Parathyroid adenoma (tissue), 2 donors: ENCODE measurements at regions not wholly inside any gene's neighbourhood (a gene's known extent, or its start where the extent isn't known, plus 50 kb on each side); places are given as distances from the start of the nearest gene placed in this dataset.

ENCODE experiments used
- H2AFZ ChIP-seq: fragments of 300-600 bp; sonication (generic); one replicate; pipeline ENCODE4 v1.7.0; 2017; ENCODE audit warnings: antibody characterized with exemption, mild to moderate bottlenecking
- H3K27ac ChIP-seq: fragments of 300-600 bp; sonication (generic); one replicate; pipeline ENCODE4 v1.7.0; 2017
- H3K27me3 ChIP-seq: fragments of 300-600 bp; sonication (generic); one replicate; pipeline ENCODE4 v1.7.0; 2017; ENCODE audit warnings: low read length; ENCODE audit not compliant: control insufficient read depth, insufficient read depth
- H3K36me3 ChIP-seq: fragments of 300-600 bp; sonication (generic); one replicate; pipeline ENCODE4 v1.7.0; 2017; ENCODE audit warnings: low read length; ENCODE audit not compliant: control insufficient read depth, insufficient read depth
- H3K4me1 ChIP-seq: fragments of 300-600 bp; sonication (generic); one replicate; pipeline ENCODE4 v1.7.0; 2017; ENCODE audit warnings: control low read depth
- H3K4me2 ChIP-seq: fragments of 300-600 bp; sonication (generic); one replicate; pipeline ENCODE4 v1.7.0; 2017; ENCODE audit warnings: low read length
- H3K4me3 ChIP-seq: fragments of 300-600 bp; sonication (generic); one replicate; pipeline ENCODE4 v1.7.0; 2017; ENCODE audit warnings: low read depth, low read length
- H3K79me2 ChIP-seq: fragments of 300-600 bp; sonication (generic); one replicate; pipeline ENCODE4 v1.7.0; 2017; ENCODE audit warnings: control low read depth
- H3K9ac ChIP-seq: fragments of 300-600 bp; sonication (generic); one replicate; pipeline ENCODE4 v1.7.0; 2017; ENCODE audit warnings: mild to moderate bottlenecking
- H3K9me3 ChIP-seq: fragments of 300-600 bp; sonication (generic); one replicate; pipeline ENCODE4 v1.7.0; 2017; ENCODE audit warnings: low read length; ENCODE audit not compliant: control insufficient read depth
- CTCF ChIP-seq: fragments of 300-600 bp; sonication (generic); IDR thresholded peaks from one replicate; pipeline ENCODE4 v1.7.0; 2017; ENCODE audit warnings: antibody characterized with exemption, mild to moderate bottlenecking
- donor health status: primary hyperparathyroidism.

DNA sequence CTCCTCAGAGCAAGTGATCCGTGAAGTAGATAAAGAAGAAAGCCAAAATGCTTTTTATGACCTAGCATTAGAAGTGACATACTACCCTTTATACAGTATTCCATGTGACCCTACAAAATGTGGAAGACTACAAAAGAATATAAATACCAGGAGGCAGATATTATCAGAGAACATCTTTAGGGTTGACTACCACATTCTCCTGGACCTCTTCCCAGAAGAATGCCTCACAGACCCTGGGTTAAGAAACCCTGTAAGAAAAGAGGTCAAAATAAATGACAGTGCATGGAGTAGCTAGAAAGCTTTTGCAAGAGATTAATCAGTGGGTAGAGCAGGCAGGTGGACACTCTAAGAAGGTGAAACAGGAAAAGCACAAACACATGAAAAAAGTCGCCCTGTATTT lies 69.2 kb downstream of the FANCF start:
- Histone ChIP-seq H2AFZ (no peak overlapping the region), H3K79me2 (no peaks in the 10 kb centered on the region), H3K9me3 (no peaks in the 10 kb centered on the region), H3K4me3 (no peak overlapping the region), H3K9ac (no peak overlapping the region), H3K4me1 (peaks cover 3% of the 10 kb centered on the region), H3K27ac (no peak overlapping the region), H3K4me2 (no peak overlapping the region), H3K27me3 (no peaks in the 10 kb centered on the region), H3K36me3 (no peaks in the 10 kb centered on the region)
- no peak for TF ChIP-seq CTCF

- no peak overlapping the region for H2AFZ ChIP-seq
- no peaks in the 10 kb centered on the region for H3K79me2 ChIP-seq
- H3K9me3 ChIP-seq = no peaks in the 10 kb centered on the region
- TF ChIP-seq CTCF = no peak
- H3K9ac ChIP-seq = no peak overlapping the region
- H3K36me3 ChIP-seq = no peaks in the 10 kb centered on the region
- no peak overlapping the region for H3K4me3 ChIP-seq
- no peaks in the 10 kb centered on the region for H3K27me3 ChIP-seq
- H3K4me1 ChIP-seq = peaks cover 3% of the 10 kb centered on the region
- H3K4me2 ChIP-seq = no peak overlapping the region
- no peak overlapping the region for H3K27ac ChIP-seq
These were observed 69.7 kb downstream of the FANCF start for GRCh38 chr11:22555881-22556280.

DNA sequence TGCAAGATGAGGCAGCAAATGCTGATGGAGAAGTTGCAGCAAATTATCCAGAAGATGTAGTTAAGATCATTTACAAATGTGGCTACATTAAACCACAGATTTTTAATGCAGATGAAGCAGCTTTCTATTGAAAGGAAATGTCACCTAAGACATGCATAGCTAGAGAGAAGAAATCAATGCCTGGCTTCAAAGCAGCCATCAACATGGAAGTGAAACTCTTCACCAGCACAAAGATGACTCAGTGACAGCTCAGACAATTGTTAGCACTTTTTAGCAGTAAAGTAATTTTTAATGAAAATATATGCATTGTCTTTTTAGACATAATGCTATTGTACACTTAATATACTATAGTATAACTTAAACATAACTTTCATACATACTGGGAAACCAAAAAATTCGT lies 71.4 kb downstream of the FANCF start:
- no peak overlapping the region for H3K4me3 ChIP-seq
- H3K4me1 ChIP-seq = peaks cover 4% of the 10 kb centered on the region
- no peak for TF ChIP-seq CTCF
- H3K27me3 ChIP-seq = no peaks in the 10 kb centered on the region
- no peak overlapping the region for H3K4me2 ChIP-seq
- H2AFZ ChIP-seq = no peak overlapping the region
- H3K9me3 ChIP-seq = no peaks in the 10 kb centered on the region
- no peak overlapping the region for H3K27ac ChIP-seq
- H3K9ac ChIP-seq = no peak overlapping the region
- no peaks in the 10 kb centered on the region for H3K36me3 ChIP-seq
- no peaks in the 10 kb centered on the region for H3K79me2 ChIP-seq

- H3K27ac ChIP-seq = no peak overlapping the region
- H3K4me3 ChIP-seq = no peak overlapping the region
- H3K4me2 ChIP-seq = no peak overlapping the region
- TF ChIP-seq CTCF = no peak
- no peak overlapping the region for H2AFZ ChIP-seq
- no peaks in the 10 kb centered on the region for H3K36me3 ChIP-seq
- peaks cover 6% of the 10 kb centered on the region for H3K4me1 ChIP-seq
- no peak overlapping the region for H3K9ac ChIP-seq
- no peaks in the 10 kb centered on the region for H3K27me3 ChIP-seq
- H3K9me3 ChIP-seq = no peaks in the 10 kb centered on the region
- H3K79me2 ChIP-seq = no peaks in the 10 kb centered on the region
These were observed 72.7 kb downstream of the FANCF start for GRCh38 chr11:22552885-22553284.

DNA sequence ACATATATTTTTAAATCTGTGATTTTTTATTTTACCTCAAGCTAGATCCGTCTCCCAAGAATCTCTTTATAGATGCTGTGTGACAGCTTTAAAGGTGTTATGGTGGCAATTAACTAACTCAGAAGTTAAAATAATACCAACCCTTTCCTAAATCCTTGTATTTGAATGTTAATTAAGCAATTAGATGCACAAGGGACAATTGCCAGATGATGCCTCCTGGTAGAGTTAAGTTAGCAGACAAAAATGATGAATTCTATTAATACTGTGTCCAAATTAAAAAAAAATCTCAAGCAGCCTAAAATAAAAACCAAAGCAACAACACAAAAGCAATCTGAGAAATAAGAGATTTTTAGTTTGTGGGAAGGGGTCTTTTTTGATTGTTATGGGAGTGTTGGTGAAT lies 78.9 kb downstream of the FANCF start:
- H3K36me3 ChIP-seq = no peaks in the 10 kb centered on the region
- no peak overlapping the region for H3K4me2 ChIP-seq
- no peaks in the 10 kb centered on the region for H3K9me3 ChIP-seq
- H3K27ac ChIP-seq = no peak overlapping the region
- no peak overlapping the region for H3K4me3 ChIP-seq
- no peak overlapping the region for H2AFZ ChIP-seq
- no peak overlapping the region for H3K9ac ChIP-seq
- no peak for TF ChIP-seq CTCF
- no peaks in the 10 kb centered on the region for H3K27me3 ChIP-seq
- peaks cover 10% of the 10 kb centered on the region for H3K4me1 ChIP-seq
- no peaks in the 10 kb centered on the region for H3K79me2 ChIP-seq
